ENCODE measurements at regions not wholly inside any gene's neighbourhood (a gene's known extent, or its start where the extent isn't known, plus 50 kb on each side); places are given as distances from the start of the nearest gene placed in this dataset.

- TF ChIP-seq, protein P1, sequence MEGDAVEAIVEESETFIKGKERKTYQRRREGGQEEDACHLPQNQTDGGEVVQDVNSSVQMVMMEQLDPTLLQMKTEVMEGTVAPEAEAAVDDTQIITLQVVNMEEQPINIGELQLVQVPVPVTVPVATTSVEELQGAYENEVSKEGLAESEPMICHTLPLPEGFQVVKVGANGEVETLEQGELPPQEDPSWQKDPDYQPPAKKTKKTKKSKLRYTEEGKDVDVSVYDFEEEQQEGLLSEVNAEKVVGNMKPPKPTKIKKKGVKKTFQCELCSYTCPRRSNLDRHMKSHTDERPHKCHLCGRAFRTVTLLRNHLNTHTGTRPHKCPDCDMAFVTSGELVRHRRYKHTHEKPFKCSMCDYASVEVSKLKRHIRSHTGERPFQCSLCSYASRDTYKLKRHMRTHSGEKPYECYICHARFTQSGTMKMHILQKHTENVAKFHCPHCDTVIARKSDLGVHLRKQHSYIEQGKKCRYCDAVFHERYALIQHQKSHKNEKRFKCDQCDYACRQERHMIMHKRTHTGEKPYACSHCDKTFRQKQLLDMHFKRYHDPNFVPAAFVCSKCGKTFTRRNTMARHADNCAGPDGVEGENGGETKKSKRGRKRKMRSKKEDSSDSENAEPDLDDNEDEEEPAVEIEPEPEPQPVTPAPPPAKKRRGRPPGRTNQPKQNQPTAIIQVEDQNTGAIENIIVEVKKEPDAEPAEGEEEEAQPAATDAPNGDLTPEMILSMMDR (IDR thresholded peaks at IDR 0.05) = no peak
- TF ChIP-seq POLR2A (IDR thresholded peaks at IDR 0.05) (no peak), POLR2AphosphoS5 (IDR thresholded peaks at IDR 0.05) (no peak), EP300 (IDR thresholded peaks at IDR 0.05) (no peak)
Observed at GRCh38 chrX:150308532-150309157, 54.5 kb upstream of the MAMLD1 start.
